HG03457 (cell line): ENCODE measurements at regions not wholly inside any gene's neighbourhood (a gene's known extent, or its start where the extent isn't known, plus 50 kb on each side); places are given as distances from the start of the nearest gene placed in this dataset.

Experiments used
- ATAC-seq: cut with Tn5 transposase; IDR thresholded peaks from one replicate; pipeline ENCODE4 v1.9.1; 2021; ENCODE audit warnings: moderate number of reproducible peaks; ENCODE audit not compliant: unreplicated experiment

GRCh38 chr1:224486801-224487583 is 52.4 kb upstream of the WDR26 start:
- ATAC-seq = no peak

GRCh38 chr1:224488806-224489499 is 54.4 kb upstream of the WDR26 start:
- no peak for ATAC-seq

GRCh38 chr1:224489534-224490365 is 55.2 kb upstream of the WDR26 start:
- no peak for ATAC-seq

GRCh38 chr1:224490549-224491537 is 56.2 kb upstream of the WDR26 start:
- no peak for ATAC-seq

GRCh38 chr1:224492015-224492414 is 57.4 kb upstream of the WDR26 start:
- ATAC-seq = no peak

GRCh38 chr1:224492632-224493031 is 58.0 kb upstream of the WDR26 start:
- no peak for ATAC-seq

- no peak for ATAC-seq
These were observed 58.7 kb upstream of the WDR26 start for GRCh38 chr1:224493269-224493668.

DNA sequence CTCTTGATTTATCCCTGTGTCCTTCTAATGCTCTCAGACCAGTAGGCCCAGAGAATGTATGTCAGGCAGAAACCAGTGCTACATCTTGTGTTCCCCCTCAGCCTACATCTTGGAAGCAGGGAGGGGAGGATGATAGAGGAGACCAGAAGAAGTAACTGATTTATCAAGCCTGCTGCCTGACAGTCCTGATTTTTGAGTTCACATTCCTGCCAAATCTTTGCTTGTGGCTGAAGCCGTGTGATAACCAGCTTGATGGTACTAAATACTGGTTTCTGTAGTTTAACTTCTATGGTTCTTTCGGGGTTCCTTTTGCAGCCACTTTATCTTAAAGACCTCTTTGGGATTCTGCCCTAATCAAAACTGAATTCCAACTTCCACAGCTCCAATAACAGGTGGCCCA is 59.7 kb upstream of the WDR26 start:
- no peak for ATAC-seq

GRCh38 chr1:224495866-224496265 is 61.3 kb upstream of the WDR26 start:
- no peak for ATAC-seq

- no peak for ATAC-seq
These were observed 62.2 kb upstream of the WDR26 start for GRCh38 chr1:224496826-224497225.

GRCh38 chr1:224497714-224498573 is 63.3 kb upstream of the WDR26 start:
- ATAC-seq = peak; percentile 92

GRCh38 chr1:224498574-224499170 is 64.1 kb upstream of the WDR26 start:
- ATAC-seq = no peak

- no peak for ATAC-seq
These were observed 64.6 kb upstream of the WDR26 start for GRCh38 chr1:224499204-224499603.

- ATAC-seq = no peak
These were observed 66.2 kb upstream of the WDR26 start for GRCh38 chr1:224500796-224501195.

GRCh38 chr1:224501836-224502235 is 67.2 kb upstream of the WDR26 start:
- no peak for ATAC-seq

DNA sequence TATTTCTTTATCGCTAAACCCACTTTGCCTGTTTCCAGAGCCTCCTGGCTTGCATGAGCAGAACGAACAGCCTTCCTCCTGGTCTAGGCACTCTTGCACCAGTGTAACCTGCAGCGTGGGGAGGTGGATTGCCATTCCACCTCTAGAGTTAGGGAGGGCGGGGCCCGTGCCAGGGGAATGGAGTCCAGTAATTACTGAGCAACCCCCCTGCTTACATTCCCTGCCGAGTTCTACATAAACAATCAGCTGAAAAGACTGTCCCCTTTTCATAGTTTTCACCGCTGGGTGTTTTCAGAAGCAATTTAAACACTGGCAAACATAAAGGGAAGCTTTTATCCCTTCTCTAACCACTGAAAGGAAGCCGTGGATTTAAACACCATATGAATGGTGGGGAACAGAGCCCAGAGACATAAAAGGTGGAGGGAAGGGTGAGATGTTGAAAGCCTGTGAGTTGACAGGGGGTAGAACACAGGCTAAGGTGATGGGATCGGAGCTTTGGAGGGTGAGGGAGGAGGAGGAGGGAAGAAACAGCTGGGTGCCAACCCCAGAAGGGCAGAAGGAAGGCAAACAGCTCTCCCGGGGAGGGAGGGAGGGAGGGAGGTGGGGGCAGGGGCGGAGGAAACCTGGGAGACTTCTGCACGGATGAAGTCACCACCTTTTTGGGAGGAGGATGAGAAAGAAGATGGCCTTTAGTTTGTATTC is 68.0 kb upstream of the WDR26 start:
- no peak for ATAC-seq

GRCh38 chr1:224503161-224504118 is 68.8 kb upstream of the WDR26 start:
- peak; percentile 95 for ATAC-seq
